ENCODE measurements at regions not wholly inside any gene's neighbourhood (a gene's known extent, or its start where the extent isn't known, plus 50 kb on each side); places are given as distances from the start of the nearest gene placed in this dataset.
A peak's percentile ranks its signal among the peaks of the same experiment; 100 is the strongest.

- no peak for ATAC-seq (ENCODE audit: low read depth)
- Histone ChIP-seq H3K36me3 (ENCODE audit: low read depth) (no peaks in the 10 kb centered on the region), H3K4me3 (ENCODE audit: severe bottlenecking) (no peak overlapping the region), H3K27ac (ENCODE audit: poor library complexity, severe bottlenecking) (no peak overlapping the region), H3K9me3 (ENCODE audit: severe bottlenecking) (no peaks in the 10 kb centered on the region), H3K4me1 (ENCODE audit: insufficient read depth, poor library complexity, severe bottlenecking) (no peaks in the 10 kb centered on the region), H3K27me3 (ENCODE audit: insufficient read depth, poor library complexity, severe bottlenecking) (peaks cover 16% of the 10 kb centered on the region)
- TF ChIP-seq CTCF (IDR thresholded peaks at IDR 0.05; ENCODE audit: poor library complexity, severe bottlenecking), result no peak
- DNase-seq (ENCODE audit: low spot score), result no peak
Measured at GRCh38 chr13:22226086-22226485, 555.2 kb downstream of the FGF9 start.

- no peak overlapping the region for H3K4me3 ChIP-seq (ENCODE audit: severe bottlenecking)
- peaks cover 4% of the 10 kb centered on the region for H3K27me3 ChIP-seq (ENCODE audit: insufficient read depth, poor library complexity, severe bottlenecking)
- ATAC-seq (ENCODE audit: low read depth) (no peak), DNase-seq (ENCODE audit: low spot score) (no peak)
- no peaks in the 10 kb centered on the region for H3K9me3 ChIP-seq (ENCODE audit: severe bottlenecking)
- no peak for TF ChIP-seq CTCF (IDR thresholded peaks at IDR 0.05; ENCODE audit: poor library complexity, severe bottlenecking)
- no peaks in the 10 kb centered on the region for H3K4me1 ChIP-seq (ENCODE audit: insufficient read depth, poor library complexity, severe bottlenecking)
- no peaks in the 10 kb centered on the region for H3K36me3 ChIP-seq (ENCODE audit: low read depth)
- H3K27ac ChIP-seq (ENCODE audit: poor library complexity, severe bottlenecking), result no peak overlapping the region
Measured at GRCh38 chr13:22227895-22228294, 557.0 kb downstream of the FGF9 start.

- Histone ChIP-seq H3K9me3 (ENCODE audit: severe bottlenecking) (no peaks in the 10 kb centered on the region), H3K27me3 (ENCODE audit: insufficient read depth, poor library complexity, severe bottlenecking) (peaks cover 4% of the 10 kb centered on the region), H3K4me1 (ENCODE audit: insufficient read depth, poor library complexity, severe bottlenecking) (no peaks in the 10 kb centered on the region), H3K27ac (ENCODE audit: poor library complexity, severe bottlenecking) (no peak overlapping the region), H3K4me3 (ENCODE audit: severe bottlenecking) (no peak overlapping the region), H3K36me3 (ENCODE audit: low read depth) (no peaks in the 10 kb centered on the region)
- ATAC-seq (ENCODE audit: low read depth), result no peak
- DNase-seq (ENCODE audit: low spot score), result no peak
- TF ChIP-seq CTCF (IDR thresholded peaks at IDR 0.05; ENCODE audit: poor library complexity, severe bottlenecking), result no peak
Measured at GRCh38 chr13:22229916-22230315, 559.0 kb downstream of the FGF9 start.

GRCh38 chr13:22232186-22232585, 561.3 kb downstream of the FGF9 start:
- no peak for TF ChIP-seq CTCF (IDR thresholded peaks at IDR 0.05; ENCODE audit: poor library complexity, severe bottlenecking)
- ATAC-seq (ENCODE audit: low read depth), result no peak
- DNase-seq (ENCODE audit: low spot score), result no peak

GRCh38 chr13:22235285-22235949, 564.5 kb downstream of the FGF9 start:
- peaks cover 8% of the 10 kb centered on the region for H3K27me3 ChIP-seq (ENCODE audit: insufficient read depth, poor library complexity, severe bottlenecking)
- no peaks in the 10 kb centered on the region for H3K9me3 ChIP-seq (ENCODE audit: severe bottlenecking)
- ATAC-seq (ENCODE audit: low read depth), result peak; percentile 54
- DNase-seq (ENCODE audit: low spot score), result no peak
- H3K36me3 ChIP-seq (ENCODE audit: low read depth), result no peaks in the 10 kb centered on the region
- no peak for TF ChIP-seq CTCF (IDR thresholded peaks at IDR 0.05; ENCODE audit: poor library complexity, severe bottlenecking)
- H3K27ac ChIP-seq (ENCODE audit: poor library complexity, severe bottlenecking), result no peak overlapping the region
- no peak overlapping the region for H3K4me3 ChIP-seq (ENCODE audit: severe bottlenecking)
- no peaks in the 10 kb centered on the region for H3K4me1 ChIP-seq (ENCODE audit: insufficient read depth, poor library complexity, severe bottlenecking)

More at GRCh38 chr13:22232186-22232585, 561.3 kb downstream of the FGF9 start:
- Histone ChIP-seq H3K9me3 (ENCODE audit: severe bottlenecking) (no peaks in the 10 kb centered on the region), H3K4me1 (ENCODE audit: insufficient read depth, poor library complexity, severe bottlenecking) (no peaks in the 10 kb centered on the region), H3K27ac (ENCODE audit: poor library complexity, severe bottlenecking) (no peak overlapping the region), H3K36me3 (ENCODE audit: low read depth) (no peaks in the 10 kb centered on the region), H3K27me3 (ENCODE audit: insufficient read depth, poor library complexity, severe bottlenecking) (peaks cover under 1% of the 10 kb centered on the region), H3K4me3 (ENCODE audit: severe bottlenecking) (no peak overlapping the region)
